ENCODE measurements at regions not wholly inside any gene's neighbourhood (a gene's known extent, or its start where the extent isn't known, plus 50 kb on each side); places are given as distances from the start of the nearest gene placed in this dataset.

DNA sequence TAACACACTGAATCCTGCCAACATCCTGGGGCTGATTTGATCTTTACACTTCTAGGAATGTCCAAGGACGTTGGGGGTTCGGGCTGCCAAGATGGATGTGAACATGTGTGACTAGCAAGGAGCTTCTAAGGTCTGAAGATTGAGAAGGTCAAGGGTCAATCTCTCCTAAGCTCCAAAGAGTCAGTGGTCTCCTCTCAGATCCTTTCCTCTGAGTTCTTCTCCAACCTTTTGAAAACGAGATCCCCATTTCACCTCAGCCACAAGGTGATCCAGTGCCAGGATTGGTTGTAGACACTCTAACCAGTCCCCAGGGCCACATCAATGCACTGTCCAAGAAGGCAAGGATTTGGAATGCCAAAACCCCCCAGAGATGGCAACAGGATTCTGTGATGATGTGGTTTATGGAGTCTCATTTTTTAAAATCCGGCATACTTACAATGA, 266.8 kb downstream of the NDUFS4 start:
- TF ChIP-seq, protein P1, sequence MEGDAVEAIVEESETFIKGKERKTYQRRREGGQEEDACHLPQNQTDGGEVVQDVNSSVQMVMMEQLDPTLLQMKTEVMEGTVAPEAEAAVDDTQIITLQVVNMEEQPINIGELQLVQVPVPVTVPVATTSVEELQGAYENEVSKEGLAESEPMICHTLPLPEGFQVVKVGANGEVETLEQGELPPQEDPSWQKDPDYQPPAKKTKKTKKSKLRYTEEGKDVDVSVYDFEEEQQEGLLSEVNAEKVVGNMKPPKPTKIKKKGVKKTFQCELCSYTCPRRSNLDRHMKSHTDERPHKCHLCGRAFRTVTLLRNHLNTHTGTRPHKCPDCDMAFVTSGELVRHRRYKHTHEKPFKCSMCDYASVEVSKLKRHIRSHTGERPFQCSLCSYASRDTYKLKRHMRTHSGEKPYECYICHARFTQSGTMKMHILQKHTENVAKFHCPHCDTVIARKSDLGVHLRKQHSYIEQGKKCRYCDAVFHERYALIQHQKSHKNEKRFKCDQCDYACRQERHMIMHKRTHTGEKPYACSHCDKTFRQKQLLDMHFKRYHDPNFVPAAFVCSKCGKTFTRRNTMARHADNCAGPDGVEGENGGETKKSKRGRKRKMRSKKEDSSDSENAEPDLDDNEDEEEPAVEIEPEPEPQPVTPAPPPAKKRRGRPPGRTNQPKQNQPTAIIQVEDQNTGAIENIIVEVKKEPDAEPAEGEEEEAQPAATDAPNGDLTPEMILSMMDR (IDR thresholded peaks at IDR 0.05), result no peak
- no peak for TF ChIP-seq POLR2A (IDR thresholded peaks at IDR 0.05)

Measured in heart left ventricle (tissue), 13 donors.